B cell (primary cell): ENCODE measurements at regions not wholly inside any gene's neighbourhood (a gene's known extent, or its start where the extent isn't known, plus 50 kb on each side); places are given as distances from the start of the nearest gene placed in this dataset.

Experiments used
- EZH2 ChIP-seq: IDR thresholded peaks from 2 replicates; pipeline ENCODE4 v1.6.1; 2012; ENCODE audit warnings: borderline replicate concordance, low read depth, mild to moderate bottlenecking, moderate library complexity, low read length; ENCODE audit not compliant: insufficient read depth, poor library complexity, severe bottlenecking
- TF ChIP-seq, protein P1 (sequence below): fragments of 200-600 bp; IDR thresholded peaks from one replicate; pipeline ENCODE4 v1.8.0; 2022; ENCODE audit warnings: antibody characterized with exemption, mild to moderate bottlenecking

DNA sequence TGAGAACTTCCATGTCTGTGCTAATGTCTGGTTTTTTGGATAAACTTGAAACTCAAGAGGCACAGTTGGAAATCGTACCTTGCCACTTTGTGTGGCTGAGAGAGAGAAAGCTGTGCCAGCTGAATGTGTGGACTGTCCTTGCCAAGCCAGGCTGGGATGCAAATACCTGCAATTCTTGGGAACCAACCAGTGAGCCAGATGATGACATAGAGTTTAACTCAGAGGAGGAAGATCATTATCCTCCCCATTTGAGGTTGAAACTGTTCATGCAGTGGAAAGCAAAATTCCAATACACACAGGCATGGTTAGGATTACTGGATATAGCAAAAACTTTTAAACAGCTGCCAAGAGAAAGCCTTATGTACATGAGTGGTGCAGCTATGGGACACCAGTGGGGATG, 451.4 kb upstream of the NPAP1 start:
- TF ChIP-seq, protein P1, sequence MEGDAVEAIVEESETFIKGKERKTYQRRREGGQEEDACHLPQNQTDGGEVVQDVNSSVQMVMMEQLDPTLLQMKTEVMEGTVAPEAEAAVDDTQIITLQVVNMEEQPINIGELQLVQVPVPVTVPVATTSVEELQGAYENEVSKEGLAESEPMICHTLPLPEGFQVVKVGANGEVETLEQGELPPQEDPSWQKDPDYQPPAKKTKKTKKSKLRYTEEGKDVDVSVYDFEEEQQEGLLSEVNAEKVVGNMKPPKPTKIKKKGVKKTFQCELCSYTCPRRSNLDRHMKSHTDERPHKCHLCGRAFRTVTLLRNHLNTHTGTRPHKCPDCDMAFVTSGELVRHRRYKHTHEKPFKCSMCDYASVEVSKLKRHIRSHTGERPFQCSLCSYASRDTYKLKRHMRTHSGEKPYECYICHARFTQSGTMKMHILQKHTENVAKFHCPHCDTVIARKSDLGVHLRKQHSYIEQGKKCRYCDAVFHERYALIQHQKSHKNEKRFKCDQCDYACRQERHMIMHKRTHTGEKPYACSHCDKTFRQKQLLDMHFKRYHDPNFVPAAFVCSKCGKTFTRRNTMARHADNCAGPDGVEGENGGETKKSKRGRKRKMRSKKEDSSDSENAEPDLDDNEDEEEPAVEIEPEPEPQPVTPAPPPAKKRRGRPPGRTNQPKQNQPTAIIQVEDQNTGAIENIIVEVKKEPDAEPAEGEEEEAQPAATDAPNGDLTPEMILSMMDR, result no peak
- TF ChIP-seq EZH2, result no peak
